ENCODE measurements at regions not wholly inside any gene's neighbourhood (a gene's known extent, or its start where the extent isn't known, plus 50 kb on each side); places are given as distances from the start of the nearest gene placed in this dataset.
"Not testable (repeated sequence)": the region's sequence is repeated elsewhere in the genome, so short reads cannot be mapped to it uniquely, and the experiment has no call there.

DNA sequence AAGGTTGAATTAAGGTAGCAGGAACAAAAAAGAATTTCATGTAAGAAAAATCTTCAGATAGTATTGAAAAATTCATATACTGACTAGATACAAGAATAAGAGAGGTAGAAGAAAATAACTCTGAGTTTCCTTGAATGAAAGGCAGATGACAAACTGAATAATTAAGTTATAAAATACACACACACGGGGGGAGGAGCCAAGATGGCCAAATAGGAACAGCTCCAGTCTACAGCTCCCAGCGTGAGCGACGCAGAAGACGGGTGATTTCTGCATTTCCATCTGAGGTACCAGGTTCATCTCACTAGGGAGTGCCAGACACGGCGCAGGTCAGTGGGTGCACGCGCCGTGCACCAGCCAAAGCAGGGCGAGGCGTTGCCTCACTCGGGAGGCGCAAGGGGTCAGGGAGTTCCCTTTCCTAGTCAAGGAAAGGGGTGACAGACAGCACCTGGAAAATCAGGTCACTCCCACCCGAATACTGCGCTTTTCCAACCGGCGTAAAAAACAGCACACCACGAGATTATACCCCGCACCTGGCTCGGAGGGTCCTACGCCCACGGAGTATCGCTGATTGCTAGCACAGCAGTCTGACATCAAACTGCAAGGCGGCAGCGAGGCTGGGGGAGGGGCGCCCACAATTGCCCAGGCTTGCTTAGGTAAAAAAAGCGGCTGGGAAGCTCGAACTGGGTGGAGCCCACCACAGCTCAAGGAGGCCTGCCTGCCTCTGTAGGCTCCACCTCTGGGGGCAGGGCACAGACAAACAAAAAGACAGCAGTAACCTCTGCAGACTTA, 759.2 kb downstream of the ZWINT start:
- TF ChIP-seq, protein P1, sequence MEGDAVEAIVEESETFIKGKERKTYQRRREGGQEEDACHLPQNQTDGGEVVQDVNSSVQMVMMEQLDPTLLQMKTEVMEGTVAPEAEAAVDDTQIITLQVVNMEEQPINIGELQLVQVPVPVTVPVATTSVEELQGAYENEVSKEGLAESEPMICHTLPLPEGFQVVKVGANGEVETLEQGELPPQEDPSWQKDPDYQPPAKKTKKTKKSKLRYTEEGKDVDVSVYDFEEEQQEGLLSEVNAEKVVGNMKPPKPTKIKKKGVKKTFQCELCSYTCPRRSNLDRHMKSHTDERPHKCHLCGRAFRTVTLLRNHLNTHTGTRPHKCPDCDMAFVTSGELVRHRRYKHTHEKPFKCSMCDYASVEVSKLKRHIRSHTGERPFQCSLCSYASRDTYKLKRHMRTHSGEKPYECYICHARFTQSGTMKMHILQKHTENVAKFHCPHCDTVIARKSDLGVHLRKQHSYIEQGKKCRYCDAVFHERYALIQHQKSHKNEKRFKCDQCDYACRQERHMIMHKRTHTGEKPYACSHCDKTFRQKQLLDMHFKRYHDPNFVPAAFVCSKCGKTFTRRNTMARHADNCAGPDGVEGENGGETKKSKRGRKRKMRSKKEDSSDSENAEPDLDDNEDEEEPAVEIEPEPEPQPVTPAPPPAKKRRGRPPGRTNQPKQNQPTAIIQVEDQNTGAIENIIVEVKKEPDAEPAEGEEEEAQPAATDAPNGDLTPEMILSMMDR (conservative IDR thresholded peaks at IDR 0.05) = not testable (repeated sequence)
- not testable (repeated sequence) for TF ChIP-seq ZFX (IDR thresholded peaks at IDR 0.05)

All from C4-2B (cell line).